Heart left ventricle (tissue), 16 donors: ENCODE measurements at regions not wholly inside any gene's neighbourhood (a gene's known extent, or its start where the extent isn't known, plus 50 kb on each side); places are given as distances from the start of the nearest gene placed in this dataset.

Source experiments
- ATAC-seq, 4 donors: fragments of 200-7000 bp; cut with Tn5 transposase; one replicate each; pipeline ENCODE4 v1.9.1; 2020 to 2022; ENCODE audit warnings: moderate library complexity in 4 of 4, mild to moderate bottlenecking in 3 of 4, moderate number of reproducible peaks in 1 of 4
- DNase-seq, 5 donors: peaks; one replicate each; pipeline ENCODE4 v3.0.0-alpha.2; 2020
- H3K27ac ChIP-seq, 12 donors: fragments of 200-600 bp; sonication (generic) in 4 of 12; one replicate each; pipeline versions ENCODE4 v1.5.0 to v1.8.0; 2016 to 2022; ENCODE audit warnings: mild to moderate bottlenecking in 2 of 12
- H3K27me3 ChIP-seq, 9 donors: fragments of 200-600 bp; sonication (generic) in 2 of 9; one replicate each; pipeline versions ENCODE4 v1.5.1 to v1.8.0; 2016 to 2022; ENCODE audit warnings: mild to moderate bottlenecking in 3 of 9
- H3K36me3 ChIP-seq, 9 donors: fragments of 200-600 bp; sonication (generic) in 2 of 9; one replicate each; pipeline versions ENCODE4 v1.5.0 to v1.8.0; 2018 to 2022; ENCODE audit warnings: mild to moderate bottlenecking in 2 of 9
- H3K4me1 ChIP-seq, 12 donors: fragments of 200-600 bp; sonication (generic) in 4 of 12; one replicate each; pipeline versions ENCODE4 v1.5.0 to v1.8.0; 2016 to 2022; ENCODE audit warnings: mild to moderate bottlenecking in 3 of 12
- H3K4me3 ChIP-seq, 12 donors: fragments of 200-600 bp; sonication (generic) in 4 of 12; one replicate each; pipeline versions ENCODE4 v1.5.0 to v1.8.0; 2017 to 2022; ENCODE audit warnings: mild to moderate bottlenecking in 9 of 12, moderate library complexity in 4 of 12
- H3K9me3 ChIP-seq, 12 donors: fragments of 200-600 bp; sonication (generic) in 4 of 12; one replicate each; pipeline versions ENCODE4 v1.5.0 to v1.8.0; 2016 to 2022; ENCODE audit warnings: mild to moderate bottlenecking in 1 of 12
- CTCF ChIP-seq, 12 donors: fragments of 200-600 bp; sonication (generic) in 4 of 12; IDR thresholded peaks; one replicate each; pipeline versions ENCODE4 v1.5.0 to v1.8.0; 2018 to 2022; ENCODE audit warnings: antibody characterized with exemption in 12 of 12, mild to moderate bottlenecking in 5 of 12
- POLR2A ChIP-seq, 2 donors: fragments of 450-650 bp; IDR thresholded peaks; one replicate each; pipeline ENCODE4 v1.6.1; 2017; ENCODE audit warnings: antibody characterized with exemption in 2 of 2, mild to moderate bottlenecking in 2 of 2, moderate library complexity in 2 of 2
- WGBS, 4 donors: extraction: QIAGEN DNeasy Blood & Tissue Kit in 2 of 4; methylation state at CpG; one replicate each; pipeline versions ENCODE4 v1.1.5 to v1.1.7; 2013 to 2018; 5-methylcytosine and 5-hydroxymethylcytosine counted together
- intact Hi-C, 10 donors: fragments of 100-400 bp; cut with DNase I; formaldehyde crosslinking; loops; one replicate each; pipeline versions ENCODE4 v1.11.1 to v1.14.2; 2022
- donor health status: ischemic (EF 13 %, LVEDD 7.1; RV severe dilation, severe dysfunction).
- donor health status: healthy with polysubstance abuse.
- donor health status: DM: no; HTN: yes; CAD: no.
- donor health status: DM: no; HTN: no; CAD: no.
- donor health status: ischemic (EF 25% LVEDD 6.9; RV normal size, moderate dysfunction).
- donor health status: ischemic (EF 25% LVEDD 5.7; RV mildly dilated, moderate dysfunction).
- donor health status: healthy.
- donor health status: DM: yes; HTN: yes; CAD: no.
- donor health status: ischemic (EF 35%, LVEDD 5.7; RV mildly dilated, moderate dysfunction).
- donor health status: nonischemic (EF 11% LVEDD 7.7; RV severe dilation, severe dysfunction).
- donor health status: DM: yes; HTN: yes; CAD: no.
- donor health status: PGD.
- donor health status: ischemic (EF 29% LVEDD 5.4; RV normal size, mild dysfunction).
- donor health status: nonischemic (EF 23%, LVEDD 6.1; RV moderate dilation, normal function).

GRCh38 chr20:60732322-60732721 lies 519.7 kb upstream of the CDH4 start:
- no peak for TF ChIP-seq CTCF (IDR thresholded peaks at IDR 0.05)
- no peak for TF ChIP-seq POLR2A (IDR thresholded peaks at IDR 0.05)

DNA sequence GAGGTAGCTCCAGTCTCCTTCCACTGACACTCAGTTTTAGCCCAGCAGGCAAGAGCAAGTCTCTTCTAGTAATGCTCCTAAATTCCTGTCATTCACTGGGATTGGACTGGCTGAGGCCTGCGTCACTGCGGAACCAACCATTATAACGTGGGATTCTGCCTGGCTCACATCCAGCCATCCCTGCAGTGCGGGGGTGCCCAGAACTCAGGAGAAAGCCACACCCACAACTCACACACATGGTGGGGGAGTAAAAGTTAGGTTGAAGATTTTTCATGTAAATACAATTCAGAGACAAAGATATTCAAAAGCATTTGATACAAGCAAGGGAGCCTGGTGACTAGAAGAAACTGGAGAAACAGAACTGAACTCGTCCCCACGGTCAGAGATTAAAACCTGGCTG lies 504.0 kb upstream of the CDH4 start:
- Histone ChIP-seq H3K27me3 (no peaks in the 10 kb centered on the region), H3K27ac (no peak overlapping the region), H3K9me3 (peaks cover 0 to 5% (median 0%) of the 10 kb centered on the region in 12 donors), H3K36me3 (no peaks in the 10 kb centered on the region), H3K4me1 (no peaks in the 10 kb centered on the region), H3K4me3 (no peak overlapping the region)
- ATAC-seq (no peak), DNase-seq (no peak)
- TF ChIP-seq CTCF (IDR thresholded peaks at IDR 0.05): no peak
- TF ChIP-seq POLR2A (IDR thresholded peaks at IDR 0.05): no peak
- WGBS, 4 donors: 62 to 85% (median 69%) methylated on average over 6 of the region's 6 CpGs
- intact Hi-C loops: no loop called here

More at GRCh38 chr20:60732322-60732721, 519.7 kb upstream of the CDH4 start:
- DNase-seq: no peak
- Histone ChIP-seq H3K36me3 (no peaks in the 10 kb centered on the region), H3K9me3 (peaks cover 0 to 7% (median 0%) of the 10 kb centered on the region in 12 donors), H3K27me3 (no peaks in the 10 kb centered on the region), H3K27ac (no peak overlapping the region), H3K4me1 (no peaks in the 10 kb centered on the region), H3K4me3 (no peak overlapping the region)
- WGBS, 4 donors: 37 to 64% (median 53%) methylated on average over 3 of the region's 3 CpGs
- intact Hi-C loops: no loop called here
- ATAC-seq: no peak

- 83 to 89% (median 85%) methylated on average over 11 of the region's 11 CpGs for WGBS, 4 donors
- H3K27ac ChIP-seq: no peak overlapping the region
- ATAC-seq (no peak), DNase-seq (no peak)
- H3K27me3 ChIP-seq: no peaks in the 10 kb centered on the region
- H3K4me1 ChIP-seq: no peaks in the 10 kb centered on the region
- H3K36me3 ChIP-seq: no peaks in the 10 kb centered on the region
- no peaks in the 10 kb centered on the region for H3K9me3 ChIP-seq
- H3K4me3 ChIP-seq: no peak overlapping the region
- TF ChIP-seq CTCF (IDR thresholded peaks at IDR 0.05) (no peak), POLR2A (IDR thresholded peaks at IDR 0.05) (no peak)
- intact Hi-C loops: no loop called here
Measured at GRCh38 chr20:60749804-60750602, 502.1 kb upstream of the CDH4 start.

DNA sequence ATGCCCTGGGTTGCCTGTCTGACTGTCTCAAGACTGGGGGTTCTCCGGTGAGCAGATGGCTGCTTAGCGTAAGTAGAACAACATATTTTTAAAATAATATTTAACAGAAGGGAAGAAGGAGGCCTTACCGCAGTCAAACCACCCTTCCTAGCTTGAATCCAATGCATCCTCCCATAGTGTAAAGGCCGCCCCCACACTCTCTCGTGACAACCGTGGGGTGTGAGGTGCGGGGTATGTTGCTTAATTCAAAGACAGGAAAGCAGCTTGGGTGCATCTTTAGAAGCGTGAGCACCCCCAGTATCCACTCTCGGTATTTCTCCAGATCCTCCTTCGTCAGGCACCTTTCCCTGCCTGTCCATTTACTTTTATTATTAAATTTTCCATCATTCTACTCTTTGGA lies 501.2 kb upstream of the CDH4 start:
- no peak overlapping the region for H3K4me3 ChIP-seq
- H3K4me1 ChIP-seq: no peaks in the 10 kb centered on the region
- no peak for TF ChIP-seq POLR2A (IDR thresholded peaks at IDR 0.05)
- TF ChIP-seq CTCF (IDR thresholded peaks at IDR 0.05): no peak
- WGBS, 4 donors: 80 to 88% (median 81%) methylated on average over 10 of the region's 10 CpGs
- H3K27ac ChIP-seq: no peak overlapping the region
- no peaks in the 10 kb centered on the region for H3K9me3 ChIP-seq
- ATAC-seq (no peak), DNase-seq (no peak)
- intact Hi-C loops: no loop called here
- H3K27me3 ChIP-seq: no peaks in the 10 kb centered on the region
- H3K36me3 ChIP-seq: no peaks in the 10 kb centered on the region
